ENCODE measurements at regions not wholly inside any gene's neighbourhood (a gene's known extent, or its start where the extent isn't known, plus 50 kb on each side); places are given as distances from the start of the nearest gene placed in this dataset.

GRCh38 chr4:14669371-14669770 is 332.9 kb upstream of the CPEB2 start:
- H3K27ac Mint-ChIP-seq = no peak overlapping the region
- H3K4me3 Mint-ChIP-seq = no peak overlapping the region
- H3K36me3 Mint-ChIP-seq (ENCODE audit: low read depth) = no peaks in the 10 kb centered on the region
- H3K9me3 Mint-ChIP-seq = peaks cover 11% of the 10 kb centered on the region
- H3K27me3 Mint-ChIP-seq (ENCODE audit: low read depth) = no peaks in the 10 kb centered on the region
- no peaks in the 10 kb centered on the region for H3K4me1 Mint-ChIP-seq (ENCODE audit: low read depth)
- DNase-seq (ENCODE audit: low spot score) = no peak

GRCh38 chr4:14671146-14671545 is 331.1 kb upstream of the CPEB2 start:
- H3K4me3 Mint-ChIP-seq = no peak overlapping the region
- H3K36me3 Mint-ChIP-seq (ENCODE audit: low read depth) = no peaks in the 10 kb centered on the region
- no peak overlapping the region for H3K27ac Mint-ChIP-seq
- peaks cover 8% of the 10 kb centered on the region for H3K9me3 Mint-ChIP-seq
- H3K27me3 Mint-ChIP-seq (ENCODE audit: low read depth) = no peaks in the 10 kb centered on the region
- no peaks in the 10 kb centered on the region for H3K4me1 Mint-ChIP-seq (ENCODE audit: low read depth)
- no peak for DNase-seq (ENCODE audit: low spot score)

GRCh38 chr4:14675279-14675985 is 326.8 kb upstream of the CPEB2 start:
- DNase-seq (ENCODE audit: low spot score) = no peak
- H3K27me3 Mint-ChIP-seq (ENCODE audit: low read depth) = no peaks in the 10 kb centered on the region
- no peaks in the 10 kb centered on the region for H3K9me3 Mint-ChIP-seq
- no peak overlapping the region for H3K4me3 Mint-ChIP-seq
- H3K4me1 Mint-ChIP-seq (ENCODE audit: low read depth) = no peaks in the 10 kb centered on the region
- no peaks in the 10 kb centered on the region for H3K36me3 Mint-ChIP-seq (ENCODE audit: low read depth)
- H3K27ac Mint-ChIP-seq = no peak overlapping the region

GRCh38 chr4:14679906-14680305 is 322.4 kb upstream of the CPEB2 start:
- H3K4me1 Mint-ChIP-seq (ENCODE audit: low read depth) = no peaks in the 10 kb centered on the region
- no peaks in the 10 kb centered on the region for H3K27me3 Mint-ChIP-seq (ENCODE audit: low read depth)
- DNase-seq (ENCODE audit: low spot score) = no peak
- H3K36me3 Mint-ChIP-seq (ENCODE audit: low read depth) = no peaks in the 10 kb centered on the region
- H3K9me3 Mint-ChIP-seq = no peaks in the 10 kb centered on the region
- no peak overlapping the region for H3K27ac Mint-ChIP-seq
- no peak overlapping the region for H3K4me3 Mint-ChIP-seq

DNA sequence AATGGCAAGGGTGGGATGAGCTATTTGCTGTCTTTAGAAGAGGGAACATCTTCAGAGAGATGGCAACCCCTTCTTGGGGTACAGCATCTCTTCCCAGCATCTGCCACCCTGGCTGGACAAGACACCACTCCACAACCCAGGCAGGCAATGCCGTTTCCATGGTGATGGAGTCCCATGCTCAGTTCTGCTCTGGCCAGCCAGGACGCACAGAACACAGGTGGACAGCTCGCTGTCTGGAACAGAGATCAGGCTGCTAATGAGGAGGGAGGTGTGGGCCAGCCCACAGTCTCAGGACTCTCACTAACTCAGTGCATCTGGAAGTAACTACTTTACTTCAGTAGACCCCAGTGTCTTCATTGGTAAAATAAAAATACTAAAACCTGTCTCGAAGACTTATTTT is 321.0 kb upstream of the CPEB2 start:
- Mint-ChIP-seq H3K4me3 (no peak overlapping the region), H3K27ac (no peak overlapping the region), H3K9me3 (no peaks in the 10 kb centered on the region), H3K36me3 (ENCODE audit: low read depth) (no peaks in the 10 kb centered on the region), H3K27me3 (ENCODE audit: low read depth) (no peaks in the 10 kb centered on the region), H3K4me1 (ENCODE audit: low read depth) (no peaks in the 10 kb centered on the region)
- DNase-seq (ENCODE audit: low spot score) = no peak

DNA sequence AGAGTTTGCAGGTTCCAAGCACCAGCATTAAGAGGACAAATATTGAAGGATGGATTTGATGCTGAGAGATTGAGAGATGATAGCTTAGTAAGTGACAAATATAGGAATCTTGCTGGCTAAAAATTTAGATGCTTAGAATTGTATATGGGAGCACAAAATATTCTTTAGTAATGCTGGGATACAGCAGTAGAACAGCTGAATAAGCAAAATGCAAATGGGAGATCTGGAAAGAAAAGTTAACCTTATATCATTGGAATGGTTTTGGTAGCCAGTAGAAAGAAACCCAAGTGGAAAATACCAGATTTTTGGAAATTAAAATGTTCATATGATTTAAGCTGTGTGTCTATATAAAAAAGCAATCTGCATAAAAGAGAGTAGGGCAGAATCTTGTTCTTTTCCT is 308.6 kb upstream of the CPEB2 start:
- no peak for DNase-seq (ENCODE audit: low spot score)
- Mint-ChIP-seq H3K4me1 (ENCODE audit: low read depth) (no peaks in the 10 kb centered on the region), H3K4me3 (no peak overlapping the region), H3K36me3 (ENCODE audit: low read depth) (no peaks in the 10 kb centered on the region), H3K27ac (no peak overlapping the region), H3K9me3 (no peaks in the 10 kb centered on the region), H3K27me3 (ENCODE audit: low read depth) (no peaks in the 10 kb centered on the region)

DNA sequence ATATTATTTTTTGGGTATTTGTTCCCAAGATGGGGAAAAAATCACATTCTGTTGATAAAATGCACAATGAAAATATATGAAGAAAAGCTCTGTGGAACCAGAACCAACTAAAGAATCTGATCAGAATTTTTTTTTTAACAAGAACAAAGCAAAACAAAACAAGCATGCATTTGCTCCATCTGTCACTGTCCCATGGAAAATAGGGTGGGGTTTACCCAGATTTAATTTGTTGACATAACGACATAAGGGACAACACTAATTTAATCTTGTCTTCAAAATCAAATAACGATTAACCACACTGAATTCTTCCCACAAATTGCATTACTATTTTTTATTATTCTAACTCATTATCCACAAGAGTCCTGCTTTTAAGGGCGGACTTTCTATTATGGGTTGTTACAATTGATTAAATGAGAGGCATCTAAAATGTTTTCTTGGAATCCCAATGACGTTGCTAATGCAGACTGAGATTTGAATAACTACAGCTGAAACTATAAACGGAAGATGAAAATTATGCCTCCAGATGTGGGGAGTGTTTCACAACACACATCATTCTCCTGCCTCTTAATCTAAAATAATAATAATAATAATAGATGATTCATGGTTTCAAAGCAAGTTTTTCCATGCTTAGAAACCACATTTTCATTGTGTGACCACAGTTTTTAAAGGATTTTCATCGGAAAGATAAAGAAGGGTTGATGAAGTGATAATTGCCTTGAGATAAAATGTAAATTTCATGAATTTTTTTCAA is 307.0 kb upstream of the CPEB2 start:
- no peak for DNase-seq (ENCODE audit: low spot score)
- no peaks in the 10 kb centered on the region for H3K9me3 Mint-ChIP-seq
- H3K27ac Mint-ChIP-seq = no peak overlapping the region
- no peaks in the 10 kb centered on the region for H3K36me3 Mint-ChIP-seq (ENCODE audit: low read depth)
- no peaks in the 10 kb centered on the region for H3K27me3 Mint-ChIP-seq (ENCODE audit: low read depth)
- H3K4me3 Mint-ChIP-seq = no peak overlapping the region
- no peaks in the 10 kb centered on the region for H3K4me1 Mint-ChIP-seq (ENCODE audit: low read depth)

GRCh38 chr4:14700083-14700482 is 302.2 kb upstream of the CPEB2 start:
- Mint-ChIP-seq H3K27me3 (ENCODE audit: low read depth) (no peaks in the 10 kb centered on the region), H3K4me1 (ENCODE audit: low read depth) (no peaks in the 10 kb centered on the region), H3K9me3 (no peaks in the 10 kb centered on the region), H3K4me3 (no peak overlapping the region), H3K27ac (no peak overlapping the region), H3K36me3 (ENCODE audit: low read depth) (no peaks in the 10 kb centered on the region)
- no peak for DNase-seq (ENCODE audit: low spot score)

DNA sequence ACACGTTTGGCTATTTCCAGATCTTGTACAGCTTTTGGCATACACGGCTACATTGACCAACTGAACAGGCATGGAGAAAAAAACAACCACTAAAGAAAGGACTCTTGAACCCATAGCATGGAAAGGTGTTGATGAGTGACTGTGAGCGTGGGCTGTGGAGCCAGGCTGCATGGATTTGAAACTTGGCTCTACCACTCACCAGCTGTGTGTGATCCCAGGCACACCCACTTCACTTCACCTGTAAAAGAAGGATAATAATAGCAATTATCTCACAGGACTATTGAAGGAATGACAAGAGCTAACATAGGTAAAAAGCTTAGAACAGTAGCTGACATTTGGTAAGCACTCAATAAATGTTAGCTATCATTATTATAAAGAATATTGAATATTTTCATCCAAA is 301.7 kb upstream of the CPEB2 start:
- no peak overlapping the region for H3K27ac Mint-ChIP-seq
- no peak for DNase-seq (ENCODE audit: low spot score)

GRCh38 chr4:14701389-14701788 is 300.9 kb upstream of the CPEB2 start:
- H3K4me3 Mint-ChIP-seq = no peak overlapping the region
- DNase-seq (ENCODE audit: low spot score) = no peak
- H3K27me3 Mint-ChIP-seq (ENCODE audit: low read depth) = no peaks in the 10 kb centered on the region
- no peaks in the 10 kb centered on the region for H3K9me3 Mint-ChIP-seq
- no peaks in the 10 kb centered on the region for H3K4me1 Mint-ChIP-seq (ENCODE audit: low read depth)
- H3K36me3 Mint-ChIP-seq (ENCODE audit: low read depth) = no peaks in the 10 kb centered on the region
- H3K27ac Mint-ChIP-seq = no peak overlapping the region

More for the DNA sequence above, 301.7 kb upstream of the CPEB2 start:
- Mint-ChIP-seq H3K36me3 (ENCODE audit: low read depth) (no peaks in the 10 kb centered on the region), H3K27me3 (ENCODE audit: low read depth) (no peaks in the 10 kb centered on the region), H3K9me3 (no peaks in the 10 kb centered on the region), H3K4me1 (ENCODE audit: low read depth) (no peaks in the 10 kb centered on the region), H3K4me3 (no peak overlapping the region)

DNA sequence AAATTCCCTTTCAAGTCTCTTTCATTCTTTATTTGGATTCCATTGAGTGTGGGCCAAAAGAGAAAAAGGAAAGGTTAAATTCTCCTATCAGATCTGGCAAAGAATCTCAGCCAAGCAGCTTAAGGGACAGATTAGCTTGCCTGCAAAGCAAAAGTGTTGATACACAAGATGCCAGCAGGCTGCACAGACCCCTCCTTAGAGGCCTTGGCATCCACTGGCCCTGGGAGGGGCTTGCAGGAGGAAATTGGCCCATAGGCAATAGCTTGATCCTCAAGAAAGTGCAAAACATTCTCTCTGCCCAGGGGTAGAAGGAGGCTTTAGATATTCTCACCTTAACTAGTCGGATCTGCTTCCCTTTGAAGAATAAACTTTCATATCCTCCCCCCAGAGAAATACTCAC is 300.4 kb upstream of the CPEB2 start:
- Mint-ChIP-seq H3K27me3 (ENCODE audit: low read depth) (no peaks in the 10 kb centered on the region), H3K4me1 (ENCODE audit: low read depth) (no peaks in the 10 kb centered on the region), H3K4me3 (no peak overlapping the region), H3K27ac (no peak overlapping the region), H3K9me3 (no peaks in the 10 kb centered on the region), H3K36me3 (ENCODE audit: low read depth) (no peaks in the 10 kb centered on the region)
- DNase-seq (ENCODE audit: low spot score) = no peak

DNA sequence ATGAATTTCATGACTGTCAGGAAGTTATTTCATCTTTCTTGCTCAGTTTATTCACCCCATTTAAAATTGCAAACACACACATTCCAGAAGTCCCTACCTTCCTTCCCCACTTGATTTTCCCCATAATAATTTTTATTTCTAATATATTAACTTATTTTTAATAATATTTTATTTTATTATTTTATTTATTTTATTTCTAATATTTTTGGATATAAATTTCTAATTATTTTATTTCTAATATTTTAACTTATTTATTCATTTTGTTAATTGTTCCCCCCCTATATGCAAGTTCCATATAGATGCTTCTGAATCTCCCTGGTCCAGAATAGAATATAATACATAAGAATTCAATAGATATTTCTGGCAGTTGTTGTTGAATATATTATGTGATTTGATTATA is 293.7 kb upstream of the CPEB2 start:
- DNase-seq (ENCODE audit: low spot score) = no peak
- H3K4me1 Mint-ChIP-seq (ENCODE audit: low read depth) = no peaks in the 10 kb centered on the region
- H3K9me3 Mint-ChIP-seq = no peaks in the 10 kb centered on the region
- H3K4me3 Mint-ChIP-seq = no peak overlapping the region
- H3K27me3 Mint-ChIP-seq (ENCODE audit: low read depth) = no peaks in the 10 kb centered on the region
- H3K36me3 Mint-ChIP-seq (ENCODE audit: low read depth) = no peaks in the 10 kb centered on the region
- no peak overlapping the region for H3K27ac Mint-ChIP-seq

- H3K27ac Mint-ChIP-seq = no peak overlapping the region
These were observed 291.0 kb upstream of the CPEB2 start for GRCh38 chr4:14711259-14711658.

GRCh38 chr4:14716691-14717090 is 285.6 kb upstream of the CPEB2 start:
- no peak for DNase-seq (ENCODE audit: low spot score)
- H3K27me3 Mint-ChIP-seq (ENCODE audit: low read depth) = no peaks in the 10 kb centered on the region
- H3K36me3 Mint-ChIP-seq (ENCODE audit: low read depth) = no peaks in the 10 kb centered on the region
- no peaks in the 10 kb centered on the region for H3K4me1 Mint-ChIP-seq (ENCODE audit: low read depth)
- H3K9me3 Mint-ChIP-seq = no peaks in the 10 kb centered on the region
- H3K4me3 Mint-ChIP-seq = no peak overlapping the region
- no peak overlapping the region for H3K27ac Mint-ChIP-seq

More at GRCh38 chr4:14711259-14711658, 291.0 kb upstream of the CPEB2 start:
- Mint-ChIP-seq H3K36me3 (ENCODE audit: low read depth) (no peaks in the 10 kb centered on the region), H3K9me3 (no peaks in the 10 kb centered on the region), H3K4me3 (no peak overlapping the region), H3K4me1 (ENCODE audit: low read depth) (no peaks in the 10 kb centered on the region), H3K27me3 (ENCODE audit: low read depth) (no peaks in the 10 kb centered on the region)
- DNase-seq (ENCODE audit: low spot score) = no peak

DNA sequence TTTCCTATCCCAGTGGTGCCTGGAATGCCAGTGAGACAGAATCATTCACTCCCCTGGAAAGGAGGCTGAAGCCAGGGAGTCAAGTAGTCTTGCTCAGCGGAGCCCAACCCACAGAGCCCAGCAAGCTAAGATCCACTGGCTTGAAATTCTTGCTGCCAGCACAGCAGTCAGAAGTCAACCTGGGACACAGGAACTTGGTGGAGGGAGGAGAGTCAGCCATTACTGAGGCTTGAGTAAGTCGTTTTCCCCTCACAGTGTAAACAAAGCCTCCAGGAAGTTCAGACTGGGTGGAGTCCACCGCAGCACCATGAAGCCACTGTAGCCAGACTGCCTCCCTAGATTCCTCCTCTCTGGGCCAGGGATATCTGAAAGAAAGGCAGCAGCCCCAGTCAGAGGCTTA is 283.2 kb upstream of the CPEB2 start:
- Mint-ChIP-seq H3K4me3 (no peak overlapping the region), H3K9me3 (no peaks in the 10 kb centered on the region), H3K4me1 (ENCODE audit: low read depth) (no peaks in the 10 kb centered on the region), H3K27ac (no peak overlapping the region), H3K36me3 (ENCODE audit: low read depth) (no peaks in the 10 kb centered on the region), H3K27me3 (ENCODE audit: low read depth) (no peaks in the 10 kb centered on the region)
- no peak for DNase-seq (ENCODE audit: low spot score)
